GM21447 (cell line): ENCODE measurements at regions not wholly inside any gene's neighbourhood (a gene's known extent, or its start where the extent isn't known, plus 50 kb on each side); places are given as distances from the start of the nearest gene placed in this dataset.

Source experiments
- ATAC-seq: cut with Tn5 transposase; IDR thresholded peaks from one replicate; pipeline ENCODE4 v1.9.1; 2021; ENCODE audit not compliant: unreplicated experiment

DNA sequence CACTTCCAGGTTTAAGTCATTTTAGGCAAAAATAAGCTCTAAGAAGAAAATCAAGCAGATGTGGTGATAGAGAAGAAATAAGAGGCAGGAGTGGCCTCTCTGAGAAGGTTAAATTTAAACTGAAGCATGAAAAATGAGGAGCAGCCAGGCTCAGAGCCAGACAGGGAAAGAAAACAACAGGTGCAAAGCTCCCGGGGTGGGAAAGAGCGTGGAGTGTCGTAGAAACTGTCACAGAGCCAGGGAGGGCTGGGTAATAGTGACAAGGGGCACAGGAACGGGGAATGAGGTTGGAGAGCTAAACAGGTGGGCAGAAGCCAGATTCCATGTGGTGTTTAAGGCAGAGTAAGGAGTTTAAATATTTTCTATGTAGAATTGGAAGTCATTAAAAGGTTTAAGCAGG is 132.1 kb upstream of the BLID start:
- ATAC-seq, result no peak

DNA sequence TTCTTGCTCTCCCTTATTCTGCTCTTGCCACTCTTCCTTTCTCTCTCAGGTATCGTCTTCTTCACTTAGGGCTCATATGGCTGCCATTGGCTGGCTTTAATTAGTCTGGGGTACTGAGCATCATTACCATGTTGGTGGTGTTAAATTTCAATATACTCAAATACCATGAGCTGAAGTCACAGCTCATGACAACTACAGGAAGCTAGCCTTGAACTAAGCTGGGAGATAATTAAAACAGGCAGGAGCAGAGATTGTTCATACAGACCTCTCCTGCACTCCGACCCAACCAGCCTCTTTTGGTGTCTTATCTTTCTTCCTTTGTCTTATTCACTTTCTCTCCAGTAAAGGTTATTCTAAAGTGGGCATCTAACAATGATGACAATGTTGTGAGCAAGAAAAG is 130.9 kb upstream of the BLID start:
- ATAC-seq, result no peak

DNA sequence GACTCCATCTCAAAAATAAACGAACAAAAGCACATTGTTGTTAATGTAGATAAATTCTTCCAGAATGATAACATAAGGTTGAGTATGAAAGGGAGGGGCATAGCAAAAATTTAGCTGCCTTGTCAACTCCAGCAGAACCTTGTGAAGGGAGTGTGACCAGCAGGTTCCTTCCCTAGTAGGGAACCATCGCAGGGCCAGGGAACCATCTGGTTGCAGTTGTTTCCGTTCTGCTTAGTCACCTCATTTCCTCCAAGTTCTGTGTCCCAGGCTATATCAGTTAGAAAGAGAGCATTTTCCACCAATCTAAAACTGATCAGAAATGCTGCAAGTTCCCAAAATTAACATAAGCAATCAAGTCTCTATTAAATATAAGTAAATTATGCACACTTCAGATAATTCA is 126.7 kb upstream of the BLID start:
- no peak for ATAC-seq

DNA sequence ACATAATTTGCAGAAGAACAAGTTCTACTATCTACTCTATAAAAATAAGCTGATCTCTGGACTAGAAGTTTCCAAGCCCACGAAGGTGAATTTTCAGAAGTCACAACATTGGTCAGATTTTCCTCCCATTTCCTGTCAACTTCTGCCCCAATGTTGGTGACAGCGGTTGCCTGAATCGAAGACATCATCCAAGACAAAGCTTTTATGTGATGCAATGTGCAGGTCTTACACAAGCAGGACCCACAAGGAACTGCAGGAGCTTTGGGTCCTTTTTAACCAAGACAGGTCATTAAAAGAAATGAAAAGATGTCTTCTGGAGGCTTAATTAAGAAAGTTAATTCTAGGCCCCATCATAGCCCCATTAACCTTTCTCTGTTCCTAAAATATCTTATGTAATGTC is 125.6 kb upstream of the BLID start:
- no peak for ATAC-seq

DNA sequence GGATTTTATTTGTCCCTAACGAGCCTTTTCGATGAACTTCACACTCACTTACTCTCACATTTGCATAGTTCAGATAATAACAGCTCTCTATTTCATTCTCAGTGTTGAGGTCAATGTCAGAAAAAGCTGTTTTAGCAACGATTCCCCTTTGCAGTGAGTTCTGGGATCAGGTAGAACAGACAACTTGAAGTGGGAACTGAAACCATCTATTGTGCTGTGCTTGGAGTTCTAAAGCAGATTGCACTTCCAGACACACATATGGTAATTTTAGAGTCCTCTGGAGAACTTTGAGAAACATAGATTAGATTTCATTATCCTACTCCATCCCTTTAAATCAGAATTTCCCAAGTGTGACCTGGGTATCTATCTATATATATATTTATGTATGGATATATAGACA is 124.6 kb upstream of the BLID start:
- ATAC-seq, result no peak

DNA sequence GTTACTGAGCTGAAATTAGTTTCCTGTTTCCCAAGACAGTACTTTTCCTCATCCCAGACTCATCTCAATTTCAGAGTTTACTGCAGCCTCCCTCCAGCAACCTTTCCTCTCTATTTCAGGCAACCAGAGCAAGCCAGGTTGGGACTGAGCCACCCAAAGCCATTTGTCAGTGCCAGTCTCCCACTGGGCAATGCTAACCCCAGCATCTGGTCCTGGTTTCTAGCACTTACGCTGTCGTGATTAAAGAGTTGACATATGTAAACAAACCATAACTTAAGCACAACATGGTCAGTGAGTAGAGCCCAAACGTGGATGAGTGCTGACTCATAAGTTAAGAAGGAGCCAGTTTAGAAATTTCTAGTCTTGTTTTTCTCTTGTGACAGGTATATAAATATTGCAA is 119.6 kb upstream of the BLID start:
- no peak for ATAC-seq

DNA sequence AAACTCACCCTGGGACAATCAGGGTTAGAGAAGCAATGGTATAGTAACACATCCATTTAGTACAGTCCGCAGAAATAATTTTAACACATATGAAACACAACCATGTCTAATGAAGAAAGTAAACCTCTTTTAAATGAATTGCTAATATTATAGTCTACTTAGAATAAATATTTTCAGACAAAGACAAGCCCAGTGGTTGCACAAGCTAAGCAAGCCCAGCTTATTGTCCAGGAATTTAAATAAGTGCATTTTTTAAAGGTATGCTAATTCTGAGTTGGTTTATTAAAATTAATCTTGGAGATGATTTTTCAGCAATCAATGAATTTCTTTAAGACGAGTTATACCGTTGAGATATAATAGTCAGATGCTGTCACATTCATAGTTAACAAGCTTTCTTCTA is 118.8 kb upstream of the BLID start:
- no peak for ATAC-seq

DNA sequence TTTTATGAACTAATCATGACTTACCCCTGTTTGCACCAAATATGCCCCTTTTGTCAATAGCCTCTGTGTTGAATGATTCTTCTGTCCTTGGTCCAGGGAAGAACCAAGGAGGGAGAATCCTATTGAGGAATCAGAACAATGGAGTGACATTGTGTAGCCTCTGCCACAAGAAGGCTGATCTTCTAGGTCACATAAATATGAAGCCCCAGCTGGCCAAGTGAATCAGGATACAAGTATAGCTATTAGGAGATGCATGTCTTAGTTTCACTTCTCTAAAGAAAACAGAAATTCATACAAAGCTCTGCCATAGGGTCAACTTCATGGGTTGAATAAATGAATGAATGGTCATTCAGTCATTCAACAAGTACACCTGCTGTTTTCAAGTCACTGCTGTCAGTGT is 118.2 kb upstream of the BLID start:
- no peak for ATAC-seq

DNA sequence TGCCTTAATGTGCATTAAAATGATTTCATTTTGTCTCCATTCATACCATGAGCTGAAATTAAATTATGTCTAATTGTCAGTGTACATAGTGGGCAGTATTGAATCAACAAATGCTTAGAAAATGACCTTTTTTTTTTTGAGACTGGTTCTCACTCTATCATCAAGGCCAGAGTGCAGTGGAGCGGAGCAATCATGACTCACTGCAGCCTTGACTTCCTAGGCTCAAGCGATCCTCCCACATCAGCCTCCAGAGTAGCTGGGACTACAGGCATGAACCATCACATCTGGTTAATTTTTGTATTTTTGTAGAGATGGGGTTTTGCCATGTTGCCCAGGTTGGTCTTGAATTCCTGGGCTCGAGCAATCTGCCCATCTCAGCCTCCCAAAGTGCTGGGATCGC is 117.0 kb upstream of the BLID start:
- no peak for ATAC-seq

DNA sequence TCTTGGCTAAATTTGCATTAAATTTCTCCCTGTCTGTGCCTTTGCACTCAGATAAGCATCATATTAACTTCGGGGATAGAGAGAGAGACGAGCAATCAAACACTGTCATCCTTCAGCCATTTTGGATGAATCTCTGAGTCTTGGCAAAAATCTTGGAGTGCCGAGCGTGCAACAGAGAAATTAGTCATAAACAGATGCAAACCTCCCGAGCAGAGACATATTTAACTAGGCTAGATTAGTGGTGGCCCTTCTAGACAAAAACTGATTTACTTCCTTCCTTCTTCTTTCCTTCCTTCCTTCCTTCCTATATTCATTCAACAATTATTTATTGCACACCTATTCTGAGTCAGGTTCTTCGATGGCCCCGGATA is 114.4 kb upstream of the BLID start:
- ATAC-seq, result no peak

DNA sequence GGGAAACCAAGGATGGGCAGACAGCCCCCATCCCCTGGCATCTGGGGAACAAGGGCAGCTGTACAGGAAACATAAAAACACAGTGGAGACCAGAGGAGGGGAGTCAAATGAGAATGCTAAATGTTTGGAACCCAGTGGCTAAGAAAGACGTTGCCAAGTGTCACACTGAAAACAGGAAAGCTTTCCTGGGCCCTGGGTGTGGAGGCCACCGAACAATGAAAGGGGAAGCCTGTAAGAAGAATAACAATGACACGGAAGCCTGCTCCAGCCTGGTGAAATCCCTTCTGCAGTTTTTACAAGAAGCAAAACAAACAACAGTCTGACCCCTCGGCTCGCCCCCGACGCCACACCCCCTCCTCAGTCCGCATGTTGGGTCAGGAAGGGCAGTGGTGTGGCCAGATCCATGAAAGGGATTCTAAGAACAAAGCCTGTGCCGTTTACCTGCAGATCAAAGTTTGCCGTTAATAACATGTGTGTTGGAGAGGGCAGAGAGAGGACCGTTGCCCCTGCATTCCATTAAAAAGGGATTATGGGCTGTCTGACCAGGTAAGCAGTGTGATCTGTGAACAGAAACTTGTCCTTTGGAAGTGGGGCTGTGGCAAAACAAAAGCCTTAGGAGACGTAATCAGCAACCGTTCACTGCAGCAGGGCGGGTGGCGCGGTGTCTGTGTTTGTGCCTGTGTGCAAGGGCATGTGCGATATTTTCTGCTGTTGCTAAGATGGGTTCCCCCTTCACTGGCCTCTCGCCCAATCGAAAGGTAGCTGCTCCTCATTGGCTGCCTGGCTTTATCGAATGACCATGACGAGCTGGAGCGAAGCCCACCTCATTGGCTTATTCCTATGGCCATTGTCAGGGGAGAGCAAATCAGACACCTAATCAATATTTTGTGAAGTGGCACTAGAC is 113.7 kb upstream of the BLID start:
- no peak for ATAC-seq

DNA sequence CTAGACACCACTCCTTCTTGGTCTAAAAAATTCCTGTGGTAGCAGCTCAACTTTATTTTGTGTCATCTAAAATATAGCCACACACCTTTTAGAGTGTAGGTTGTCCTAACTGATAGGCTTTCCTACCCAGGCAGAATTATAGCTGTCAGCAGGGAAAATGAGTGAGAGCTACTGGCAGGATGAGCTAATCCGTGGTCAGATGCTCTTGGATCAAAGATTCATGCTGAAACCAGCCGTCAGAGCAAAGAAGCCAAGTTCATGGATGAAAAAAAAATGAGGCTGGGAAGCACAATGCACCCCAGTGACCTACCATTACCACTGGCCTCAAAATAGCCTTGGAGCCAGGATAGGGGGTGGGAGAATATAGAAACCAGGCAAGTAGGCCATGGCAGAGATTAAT is 113.1 kb upstream of the BLID start:
- ATAC-seq, result no peak

DNA sequence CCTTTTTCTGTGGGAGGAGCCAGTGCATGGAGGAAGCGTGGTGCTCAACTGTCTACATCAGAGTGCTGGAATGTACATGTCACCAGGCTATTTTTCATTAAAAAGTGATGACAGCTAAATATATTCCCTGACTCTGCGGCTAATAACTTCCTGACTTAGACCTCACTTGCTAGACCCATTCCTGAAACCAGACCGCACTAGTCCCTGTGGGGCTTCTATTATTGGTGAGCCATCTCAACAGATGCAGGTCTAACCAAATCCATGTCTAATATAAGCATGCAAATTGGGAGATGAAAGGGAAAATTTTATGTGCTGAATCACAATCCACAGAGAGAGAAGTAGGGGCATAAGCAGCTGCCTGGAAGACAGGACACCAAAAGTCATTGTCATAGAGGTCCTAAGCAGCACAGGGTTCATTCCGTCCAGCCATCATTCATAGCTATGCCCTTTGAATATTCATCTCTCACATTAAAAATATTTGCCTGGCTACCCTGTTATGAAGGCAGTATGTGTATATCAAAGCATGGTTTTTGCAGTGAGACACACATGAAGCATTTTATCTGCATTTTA is 110.9 kb upstream of the BLID start:
- no peak for ATAC-seq

DNA sequence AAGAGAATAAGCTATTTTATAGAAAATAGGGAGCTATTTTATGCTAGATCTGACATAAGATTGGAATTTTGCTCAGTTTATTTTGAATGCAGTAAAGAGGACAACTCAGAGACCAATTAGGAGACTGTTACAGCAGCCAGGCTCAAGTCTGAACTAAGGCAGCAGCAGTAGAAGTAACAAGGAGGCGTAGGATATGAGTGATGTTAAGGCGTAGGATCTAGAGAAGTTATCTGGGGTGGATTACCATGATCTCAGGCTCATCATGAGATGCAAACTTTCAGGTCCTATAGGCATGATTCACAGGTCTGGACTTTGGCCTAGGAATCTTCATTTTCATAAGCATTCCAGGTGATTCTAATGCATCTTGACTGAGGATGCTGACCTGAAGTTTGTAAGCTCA is 108.9 kb upstream of the BLID start:
- no peak for ATAC-seq

DNA sequence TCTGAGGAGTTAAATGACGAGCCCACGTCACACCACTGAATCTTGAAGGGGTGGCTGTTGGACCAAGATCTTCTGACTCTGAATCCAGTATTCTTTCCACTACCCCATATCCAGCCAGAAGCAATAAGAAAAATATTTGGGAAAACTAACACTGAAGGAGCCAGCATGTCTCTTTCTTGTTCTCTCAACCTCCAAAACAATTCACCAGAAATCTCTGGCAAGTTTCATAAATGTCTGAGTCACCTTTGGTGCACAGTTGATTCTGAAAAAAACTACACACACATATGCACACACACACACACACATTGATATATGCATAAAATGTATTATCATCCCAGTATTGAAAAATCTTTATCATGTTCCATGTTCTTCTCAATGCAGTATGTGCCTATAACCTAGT is 104.3 kb upstream of the BLID start:
- no peak for ATAC-seq

DNA sequence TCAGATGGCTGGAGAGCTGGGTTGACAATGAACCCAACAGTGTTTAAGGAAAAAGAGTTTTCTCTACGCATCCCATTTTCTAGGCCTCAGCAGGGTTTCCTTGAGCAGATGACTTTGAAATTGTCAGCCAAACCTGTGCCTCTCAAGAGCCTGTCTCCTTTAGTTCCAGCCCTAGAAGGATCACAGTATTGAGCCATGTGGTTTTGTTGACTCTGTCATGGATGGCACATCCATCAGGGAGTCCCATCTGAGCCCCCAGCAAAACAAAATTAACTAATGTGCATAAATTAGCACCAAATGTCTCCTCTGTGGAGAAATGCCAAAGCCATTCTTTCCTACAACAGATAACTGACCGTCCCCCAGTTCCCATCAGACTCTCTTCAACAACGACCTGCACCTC is 103.8 kb upstream of the BLID start:
- no peak for ATAC-seq

DNA sequence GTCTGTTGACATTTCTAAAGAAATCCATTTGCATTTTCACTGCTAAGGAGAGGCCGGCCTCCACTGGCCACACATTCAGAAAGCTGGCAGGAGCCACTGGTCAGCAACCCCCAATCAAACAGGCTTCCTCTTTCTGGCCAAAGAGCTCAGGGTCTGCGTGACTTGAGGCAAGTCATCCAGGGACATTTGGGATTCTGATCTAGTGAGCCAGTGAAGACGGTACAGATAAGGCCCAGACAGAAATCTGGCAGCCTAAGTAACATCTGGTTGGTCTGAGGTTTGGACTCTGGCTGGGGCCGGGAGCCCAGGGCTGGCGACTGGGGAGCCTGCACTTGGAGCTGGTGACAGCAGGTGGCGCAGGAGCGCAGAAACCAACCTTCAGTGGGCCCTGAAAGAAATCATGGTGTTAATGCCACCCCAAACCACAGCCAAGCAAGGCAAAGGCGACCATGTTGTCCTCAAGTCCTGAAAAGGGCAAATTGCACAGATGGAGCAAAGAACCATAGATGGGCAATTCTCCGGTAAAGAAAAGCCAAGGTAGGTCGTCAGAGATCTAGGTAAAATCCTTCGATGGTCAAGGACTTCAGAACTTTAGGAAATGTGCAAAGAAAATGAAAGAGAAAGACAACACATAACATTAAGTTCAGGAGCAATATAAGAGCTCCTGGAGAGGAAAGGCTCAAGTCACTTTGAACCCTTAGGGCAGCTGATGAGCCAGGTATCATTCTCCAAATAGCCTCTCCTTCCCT is 99.4 kb upstream of the BLID start:
- no peak for ATAC-seq

DNA sequence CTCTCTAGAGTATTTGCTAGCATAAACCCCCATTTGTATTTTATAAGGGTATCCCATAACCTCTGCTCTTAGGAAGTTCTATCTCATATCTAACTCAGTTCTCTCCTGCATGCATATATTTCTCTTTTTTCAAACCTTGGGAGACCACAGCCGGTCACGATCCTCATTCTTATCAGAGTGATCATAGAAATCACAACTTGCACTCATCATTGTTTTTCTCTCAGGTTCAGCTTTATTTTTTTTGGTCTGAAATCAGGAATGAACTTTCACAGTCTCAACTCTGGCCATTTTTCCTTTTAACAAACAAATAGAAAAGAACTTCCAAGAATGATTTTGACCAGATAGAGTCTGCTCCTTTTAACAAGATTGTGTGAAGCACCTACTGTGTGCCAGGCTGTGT is 98.6 kb upstream of the BLID start:
- no peak for ATAC-seq

DNA sequence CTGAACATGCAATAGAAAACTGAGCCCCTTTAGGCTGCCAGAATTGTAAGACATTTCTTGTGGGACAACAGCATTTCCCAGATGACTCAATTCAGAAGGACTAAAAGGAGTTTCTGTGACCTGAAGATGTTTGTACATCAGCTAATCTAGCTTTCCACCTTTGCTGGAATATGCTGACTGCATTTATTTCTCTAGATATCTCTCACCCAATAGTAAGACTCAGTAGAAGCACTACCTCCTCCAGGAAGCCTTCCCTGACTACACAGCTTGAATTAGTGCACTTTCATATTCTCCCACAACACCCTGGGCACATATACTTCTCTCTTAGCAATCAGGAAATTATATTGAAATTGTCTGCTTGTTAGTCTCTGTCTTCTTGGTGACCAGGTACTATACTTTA is 98.1 kb upstream of the BLID start:
- ATAC-seq, result no peak

DNA sequence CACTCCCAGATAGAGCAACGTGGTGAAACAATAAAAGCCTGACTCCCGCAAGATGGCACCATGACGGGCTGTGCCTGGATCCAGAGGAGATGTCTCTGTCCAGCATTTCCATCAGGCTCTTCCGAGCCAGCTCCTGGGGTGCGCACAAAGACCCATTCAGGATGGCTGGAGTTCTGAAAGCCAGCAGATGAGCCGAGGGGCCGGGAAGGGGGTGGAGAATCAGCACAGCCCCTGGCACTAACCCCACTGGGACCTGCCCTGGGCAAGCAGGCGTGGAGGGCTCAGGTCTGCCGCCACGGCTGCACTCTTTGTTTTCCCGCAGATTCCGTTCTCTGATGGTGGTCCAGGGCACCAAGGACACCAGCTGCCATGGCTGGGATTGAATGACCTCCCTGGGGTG is 97.2 kb upstream of the BLID start:
- no peak for ATAC-seq

DNA sequence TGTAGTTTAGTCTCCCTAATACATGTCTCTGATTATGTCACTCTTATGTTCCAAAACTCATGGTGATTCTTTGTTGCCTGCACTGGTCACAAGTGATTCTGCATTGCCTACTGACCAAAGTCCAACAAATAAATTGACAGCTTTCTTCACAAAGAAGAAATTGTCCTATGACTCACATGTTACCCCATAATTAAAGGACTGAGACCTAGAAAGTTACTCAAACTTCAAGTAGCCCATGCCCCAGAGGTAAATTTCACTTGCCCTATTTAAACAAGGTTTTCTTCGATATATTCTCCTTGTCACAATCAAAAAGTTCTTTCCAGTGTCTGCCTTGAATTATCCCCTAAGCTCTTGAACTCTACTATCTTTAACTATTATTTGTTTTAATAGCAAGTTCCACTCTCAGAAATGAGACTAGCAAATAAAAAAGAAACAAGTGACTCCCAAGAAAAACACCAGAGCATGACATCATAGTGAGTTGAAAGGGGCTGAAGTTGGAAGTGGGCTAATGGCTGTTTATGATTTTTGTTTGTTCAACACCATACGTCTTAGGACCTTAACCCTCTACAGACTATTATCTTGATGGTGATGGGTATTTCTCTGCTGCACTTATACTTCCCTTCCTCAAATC is 94.5 kb upstream of the BLID start:
- no peak for ATAC-seq
